Right renal cortex interstitium (tissue), 3 donors: ENCODE measurements at regions not wholly inside any gene's neighbourhood (a gene's known extent, or its start where the extent isn't known, plus 50 kb on each side); places are given as distances from the start of the nearest gene placed in this dataset.
A peak's percentile ranks its signal among the peaks of the same experiment; 100 is the strongest.
"Not testable (repeated sequence)": the region's sequence is repeated elsewhere in the genome, so short reads cannot be mapped to it uniquely, and the experiment has no call there.

Source experiments
- DNase-seq, 3 donors: peaks; one replicate each; pipeline ENCODE4 v3.0.0-alpha.2; 2013; ENCODE audit warnings: low read depth in 3 of 3, low spot score in 2 of 3

DNA sequence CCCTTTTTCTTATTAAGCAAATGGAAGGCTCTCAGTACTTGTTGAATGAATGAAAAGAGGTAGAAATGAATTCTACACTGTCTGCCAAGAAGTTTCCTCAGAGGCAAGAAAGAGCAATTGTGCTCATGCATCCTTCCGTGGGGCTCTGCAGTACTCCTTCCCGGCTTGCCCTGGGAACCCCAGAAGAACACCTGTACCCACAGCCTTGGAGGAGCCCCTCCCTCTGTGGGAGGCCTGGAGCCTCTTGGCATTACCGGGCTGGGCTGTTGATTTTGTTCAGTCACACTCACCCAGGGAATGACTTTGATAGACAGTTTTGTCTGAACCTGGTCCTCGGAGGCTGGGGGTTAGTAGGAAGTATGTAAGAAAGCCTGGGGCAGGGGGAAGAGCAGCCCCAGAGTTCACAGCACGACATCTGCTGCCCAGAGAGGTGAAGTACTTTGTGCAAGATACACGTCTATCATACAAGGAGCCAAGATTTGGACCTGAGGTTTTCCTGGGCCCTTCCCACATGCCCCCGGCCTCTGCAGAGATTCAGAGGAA lies 134.8 kb upstream of the GDF10 start:
- no peak for DNase-seq

DNA sequence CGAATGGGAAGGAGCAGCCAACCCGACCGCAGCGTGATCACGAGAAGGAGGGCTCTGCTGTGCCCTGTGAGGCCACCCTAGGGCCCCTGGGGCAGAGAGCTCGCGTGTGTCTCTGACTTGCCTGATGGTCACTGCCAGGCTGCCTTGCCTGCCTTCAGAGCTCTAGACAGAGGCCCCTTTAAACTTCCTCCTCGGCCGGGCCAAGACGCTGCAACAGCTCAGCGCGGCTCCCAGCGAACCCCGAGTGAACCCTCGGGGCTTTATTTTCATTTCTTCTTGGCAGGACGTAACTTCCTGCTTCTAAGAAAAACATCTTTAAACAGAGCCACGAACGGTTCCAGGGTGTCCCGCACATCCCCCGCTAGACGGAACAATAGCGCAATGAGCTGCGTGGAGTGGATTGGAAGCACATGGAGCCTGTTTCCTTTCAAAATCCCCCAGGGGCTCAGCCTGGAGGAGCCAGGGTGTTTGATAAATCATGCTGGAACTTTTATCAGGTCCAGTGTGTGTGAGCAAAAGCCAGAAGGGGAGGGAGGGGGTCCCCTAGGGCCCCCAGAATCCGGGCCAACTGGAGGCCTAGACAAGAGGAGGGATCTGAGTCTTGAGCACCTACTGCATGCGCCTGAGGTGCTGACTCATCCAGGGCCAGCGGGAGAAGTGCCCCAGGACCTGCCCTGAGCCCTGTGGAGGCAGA lies 134.1 kb upstream of the GDF10 start:
- peak; percentile 61 to 77 (median 68) for DNase-seq

DNA sequence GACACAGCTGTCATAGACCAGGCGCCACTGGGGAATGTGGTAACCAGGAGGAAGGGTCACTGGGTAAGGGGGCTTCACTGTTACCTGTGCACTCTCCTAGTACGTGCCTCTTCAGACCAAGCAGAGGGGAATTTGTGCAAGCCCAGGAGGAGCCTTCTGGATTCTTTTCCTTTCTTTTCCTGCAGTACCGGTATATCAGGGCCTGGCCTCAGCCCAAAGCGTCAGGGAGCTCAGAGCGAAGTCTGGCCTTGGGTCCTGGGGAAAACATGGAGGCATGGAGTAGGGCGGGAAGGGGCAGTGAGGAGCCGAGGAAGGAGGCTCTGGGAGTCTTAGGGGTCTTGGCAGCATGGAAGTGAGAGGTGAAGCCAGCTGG lies 133.6 kb upstream of the GDF10 start:
- DNase-seq = no peak

DNA sequence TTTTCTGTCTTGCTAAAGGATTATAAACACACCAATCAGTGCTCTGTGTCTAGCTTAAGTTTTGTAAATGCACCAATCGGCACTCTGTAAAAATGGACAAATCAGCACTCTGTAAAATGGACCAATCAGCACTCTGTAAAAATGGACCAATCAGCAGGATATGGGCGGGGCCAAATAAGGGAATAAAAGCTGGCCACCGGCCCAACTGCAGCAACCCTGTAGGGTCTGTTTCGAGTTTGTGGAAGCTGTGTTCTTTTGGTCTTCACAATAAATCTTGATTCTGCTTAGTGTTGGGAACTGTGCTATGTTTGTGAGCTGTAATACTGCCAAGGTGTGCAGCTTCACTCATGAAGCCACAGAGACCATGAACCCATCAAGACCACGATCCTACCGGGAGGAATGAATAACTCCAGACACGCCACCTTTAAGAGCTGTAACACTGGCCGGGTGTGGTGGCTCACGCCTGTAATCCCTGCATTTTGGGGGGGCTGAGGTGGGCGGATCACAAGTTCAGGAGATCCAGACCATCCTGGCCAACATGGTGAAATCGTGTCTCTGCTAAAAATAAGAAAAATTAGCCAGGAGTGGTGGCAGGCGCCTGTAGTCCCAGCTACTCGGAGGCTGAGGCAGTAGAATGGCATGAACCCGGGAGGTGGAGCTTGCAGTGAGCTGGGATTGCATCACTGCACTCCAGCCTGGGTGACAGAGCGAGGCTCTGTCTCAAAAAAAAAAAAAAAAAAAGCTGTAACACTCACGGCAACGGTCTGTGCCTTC lies 133.0 kb upstream of the GDF10 start:
- DNase-seq = not testable (repeated sequence)

DNA sequence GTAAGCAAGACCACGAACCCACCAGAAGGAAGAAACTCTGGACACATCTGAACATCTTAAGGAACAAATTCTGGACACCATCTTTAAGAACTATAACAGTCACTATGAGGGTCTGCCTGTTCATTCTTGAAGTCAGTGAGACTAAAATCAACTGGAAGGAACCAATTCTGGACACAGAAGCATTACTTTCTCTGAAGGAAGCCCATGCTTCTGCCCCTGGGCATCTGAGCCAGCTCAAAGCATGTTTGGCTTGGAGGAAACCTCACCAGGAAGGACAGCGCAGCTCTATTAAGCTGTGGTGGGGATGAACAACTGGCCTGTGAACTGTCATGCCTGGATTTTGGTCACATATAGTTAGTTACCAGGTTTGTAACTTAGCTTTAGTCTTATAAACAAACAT lies 132.4 kb upstream of the GDF10 start:
- no peak for DNase-seq

DNA sequence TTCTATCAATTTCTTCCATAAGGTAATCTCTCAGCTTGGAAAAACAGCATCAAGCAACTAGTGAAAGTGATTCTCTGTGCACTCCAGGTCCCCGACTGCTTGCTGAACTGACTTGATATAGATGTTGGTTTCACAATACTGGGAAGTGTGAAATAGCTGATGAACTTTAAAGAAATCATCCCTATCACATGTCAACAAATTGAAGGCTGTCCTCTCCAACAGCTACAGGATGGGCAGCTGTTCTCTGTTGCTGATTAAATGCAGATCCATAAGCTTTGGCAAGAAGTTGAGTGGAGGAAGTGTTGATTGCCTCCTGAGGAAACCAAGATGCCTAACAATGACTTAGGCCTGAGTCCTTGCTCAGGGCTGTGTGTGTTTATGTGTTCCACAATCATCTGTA lies 130.4 kb upstream of the GDF10 start:
- no peak for DNase-seq

DNA sequence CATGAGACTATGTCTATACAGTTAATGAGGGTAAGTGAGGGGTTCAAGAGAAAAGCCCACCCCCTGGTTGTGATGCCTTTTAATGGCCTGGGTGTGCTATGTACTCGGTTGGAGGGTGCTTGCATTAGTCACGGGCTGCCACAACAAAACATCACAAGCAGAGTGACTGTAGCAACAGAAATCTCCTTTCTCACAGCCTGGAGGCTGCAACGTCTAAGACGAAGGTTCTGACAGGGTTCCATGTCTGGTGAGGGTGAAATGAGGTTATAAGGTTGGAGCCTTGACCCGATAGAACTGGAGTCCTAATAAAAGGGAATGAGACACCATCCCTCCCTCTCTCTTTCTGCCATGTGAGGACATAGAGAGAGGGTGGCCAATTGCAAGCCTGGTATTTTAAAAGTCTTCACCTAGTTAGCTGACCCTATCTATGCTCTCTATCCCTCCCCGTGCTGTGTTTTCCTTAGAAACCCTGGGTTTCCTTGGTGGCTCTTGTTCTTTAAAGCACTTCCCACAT lies 126.0 kb upstream of the GDF10 start:
- no peak for DNase-seq

DNA sequence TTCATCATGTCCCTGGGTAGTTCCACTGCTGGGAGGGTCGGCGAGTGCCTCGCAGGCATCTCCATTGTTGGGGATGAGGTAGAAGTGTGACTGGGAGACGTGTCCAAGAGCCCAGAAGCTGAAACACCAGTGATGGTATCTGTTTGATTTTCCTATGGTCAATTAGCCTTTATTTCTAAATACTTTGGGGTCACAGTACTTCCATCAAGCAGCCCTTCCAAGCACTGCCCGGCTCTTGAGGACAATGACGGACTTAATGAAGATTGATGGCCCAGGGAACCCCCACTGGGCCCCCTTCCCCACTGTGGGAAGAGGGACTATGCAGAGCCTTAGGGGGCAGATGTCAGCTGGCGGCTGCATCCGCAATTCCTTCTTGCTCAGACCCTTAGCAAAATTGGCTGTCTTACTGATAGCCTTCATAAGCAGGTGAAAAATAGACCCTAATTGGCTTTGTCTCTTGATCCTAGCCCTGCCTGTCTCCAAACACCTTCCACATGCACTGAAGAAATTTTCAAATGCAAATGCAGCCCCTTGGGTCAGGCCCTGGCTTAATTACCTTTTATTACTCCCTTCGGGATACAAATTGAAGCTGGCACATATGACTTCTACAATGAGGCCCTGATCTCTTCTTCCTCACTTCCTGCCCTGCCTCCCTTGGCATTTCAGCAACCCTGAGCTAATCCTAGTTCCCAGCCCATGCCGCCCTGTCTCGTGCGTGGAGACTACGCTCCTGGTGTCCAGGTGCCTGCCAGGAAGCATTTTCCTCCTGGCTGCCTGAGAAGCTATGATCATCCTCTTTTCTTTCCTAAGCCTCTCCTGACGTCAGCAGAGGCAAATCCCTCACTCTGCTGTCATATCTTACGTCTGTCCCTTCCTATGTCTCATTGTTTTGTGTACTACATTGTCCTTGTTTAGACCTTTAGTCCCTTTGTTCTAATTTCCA lies 124.5 kb upstream of the GDF10 start:
- DNase-seq = no peak

DNA sequence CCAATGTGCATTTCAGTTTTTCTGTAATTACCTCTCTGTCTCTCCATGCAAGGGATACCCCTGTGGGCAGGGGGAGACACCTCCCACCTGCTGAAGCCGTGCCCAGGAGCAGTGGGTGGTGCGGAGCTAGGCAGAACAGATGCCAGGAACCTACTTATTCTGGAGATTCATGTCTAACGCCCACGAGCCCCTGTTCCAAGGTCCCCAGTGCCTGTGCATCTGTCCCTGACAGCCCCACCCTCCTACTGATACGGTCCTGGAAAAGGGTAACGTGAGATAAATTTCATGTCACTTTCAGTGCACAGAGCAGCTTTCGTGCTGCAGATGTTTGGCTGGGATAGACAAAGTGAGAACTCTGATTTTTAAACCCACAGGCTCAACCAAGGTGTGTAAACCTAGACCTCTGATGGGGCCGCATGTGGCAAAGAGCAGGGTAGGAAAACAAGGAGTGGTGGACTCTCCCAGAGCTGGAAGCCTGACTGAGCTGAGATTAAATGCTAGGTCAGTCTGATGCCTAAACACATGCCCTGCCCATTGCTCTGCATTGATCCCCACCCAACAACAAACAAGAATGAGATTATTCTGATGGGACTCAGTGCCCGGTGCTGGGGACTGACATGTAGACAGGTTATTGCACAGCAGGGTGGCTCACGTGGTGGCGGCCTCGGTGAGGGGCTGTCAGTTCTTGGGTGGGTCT lies 123.6 kb upstream of the GDF10 start:
- DNase-seq = no peak

DNA sequence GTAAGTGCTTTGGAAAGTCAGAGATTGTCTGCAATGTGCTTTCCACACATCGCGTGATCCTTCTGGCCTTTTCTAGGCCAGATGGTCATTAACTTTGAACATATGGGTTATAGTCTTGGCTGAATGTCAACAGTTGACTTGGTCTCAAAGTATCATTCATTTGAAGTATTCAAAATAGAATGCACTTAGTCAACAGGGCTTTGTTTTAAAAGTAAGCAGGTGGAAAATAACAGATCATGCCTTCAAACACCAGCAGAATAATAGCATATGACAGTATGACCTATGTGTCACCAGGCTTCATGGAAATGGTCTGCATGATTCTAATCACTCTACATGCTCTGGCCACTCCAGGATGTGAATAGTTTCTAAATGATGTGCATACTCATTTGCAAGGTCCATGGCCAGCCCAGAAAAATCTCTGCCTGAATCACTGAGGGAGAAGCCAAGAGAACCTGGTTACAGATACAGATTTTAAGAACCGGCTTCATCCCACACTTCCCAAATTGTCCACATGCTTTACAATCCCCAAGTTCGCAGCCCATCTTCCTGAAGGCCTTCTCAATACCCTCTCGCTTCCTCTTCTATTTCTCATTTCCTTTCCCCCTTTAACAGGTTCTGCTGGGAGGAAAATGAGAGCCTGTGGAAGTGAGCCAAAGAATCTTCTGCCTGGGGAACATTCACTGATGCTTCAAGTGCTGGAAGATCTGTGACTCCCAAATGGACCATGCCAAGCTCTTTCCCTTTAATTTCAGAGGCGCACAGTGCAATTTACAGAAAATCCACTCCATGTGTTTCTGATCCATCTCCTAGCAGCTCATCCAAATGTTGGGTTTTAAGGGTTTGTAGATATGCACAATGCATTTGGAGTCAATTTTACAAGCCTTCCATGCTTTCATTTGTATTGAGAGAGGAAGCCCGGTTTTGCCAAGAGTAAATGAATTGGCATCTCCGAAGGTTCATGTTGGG lies 122.8 kb upstream of the GDF10 start:
- no peak for DNase-seq

DNA sequence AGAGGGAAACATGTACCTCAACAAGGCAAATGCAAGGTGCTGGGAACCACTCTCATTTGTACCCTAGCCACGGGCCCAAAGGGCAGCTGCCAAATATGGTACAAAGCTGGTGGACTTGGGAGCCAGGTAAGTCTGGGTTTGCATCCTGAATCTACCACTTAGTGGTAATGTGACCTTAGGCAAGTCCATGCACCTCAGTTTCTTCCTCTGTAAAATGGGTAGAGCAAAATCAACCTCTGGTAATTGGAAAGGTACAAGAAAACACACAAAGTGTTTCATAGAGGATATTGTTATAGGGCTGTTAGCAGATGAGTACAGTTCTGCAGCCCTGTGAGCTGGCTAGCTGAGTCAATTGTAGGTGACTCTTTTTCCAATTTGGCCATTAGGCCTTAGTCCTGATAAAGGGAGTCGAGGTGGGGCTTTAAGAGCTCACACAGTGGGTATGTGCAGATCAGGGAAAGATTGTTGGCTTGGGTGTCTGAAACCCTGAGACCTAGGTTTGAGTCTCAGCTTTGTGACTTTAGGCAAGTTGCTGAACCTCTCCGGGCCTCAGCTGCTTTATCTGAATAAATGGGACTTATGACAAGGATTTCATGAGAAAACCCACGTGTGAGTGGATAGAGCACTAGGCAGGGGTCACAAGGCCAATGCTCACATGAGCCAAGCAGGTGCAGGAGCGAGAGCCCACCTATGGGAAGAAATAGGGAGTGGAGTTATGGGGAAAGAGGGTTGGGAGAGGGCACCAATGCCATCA lies 121.3 kb upstream of the GDF10 start:
- no peak for DNase-seq

DNA sequence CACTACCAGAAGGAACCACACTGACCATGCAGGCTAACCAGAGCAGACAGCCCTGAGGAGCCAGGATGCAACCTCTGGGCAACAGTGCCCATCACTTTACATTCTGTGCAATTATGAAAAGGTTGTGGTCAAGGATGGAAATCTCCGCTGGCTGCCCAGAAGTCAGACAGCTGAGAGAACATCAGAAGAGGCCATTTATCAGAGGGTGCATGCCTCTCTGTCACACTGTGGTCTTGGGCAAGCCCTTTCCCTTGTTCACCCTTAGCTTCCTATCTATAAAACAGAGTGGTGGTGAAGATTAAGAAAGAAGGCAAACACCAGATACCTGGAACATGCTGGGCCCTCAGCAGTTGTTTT lies 120.7 kb upstream of the GDF10 start:
- DNase-seq = no peak

DNA sequence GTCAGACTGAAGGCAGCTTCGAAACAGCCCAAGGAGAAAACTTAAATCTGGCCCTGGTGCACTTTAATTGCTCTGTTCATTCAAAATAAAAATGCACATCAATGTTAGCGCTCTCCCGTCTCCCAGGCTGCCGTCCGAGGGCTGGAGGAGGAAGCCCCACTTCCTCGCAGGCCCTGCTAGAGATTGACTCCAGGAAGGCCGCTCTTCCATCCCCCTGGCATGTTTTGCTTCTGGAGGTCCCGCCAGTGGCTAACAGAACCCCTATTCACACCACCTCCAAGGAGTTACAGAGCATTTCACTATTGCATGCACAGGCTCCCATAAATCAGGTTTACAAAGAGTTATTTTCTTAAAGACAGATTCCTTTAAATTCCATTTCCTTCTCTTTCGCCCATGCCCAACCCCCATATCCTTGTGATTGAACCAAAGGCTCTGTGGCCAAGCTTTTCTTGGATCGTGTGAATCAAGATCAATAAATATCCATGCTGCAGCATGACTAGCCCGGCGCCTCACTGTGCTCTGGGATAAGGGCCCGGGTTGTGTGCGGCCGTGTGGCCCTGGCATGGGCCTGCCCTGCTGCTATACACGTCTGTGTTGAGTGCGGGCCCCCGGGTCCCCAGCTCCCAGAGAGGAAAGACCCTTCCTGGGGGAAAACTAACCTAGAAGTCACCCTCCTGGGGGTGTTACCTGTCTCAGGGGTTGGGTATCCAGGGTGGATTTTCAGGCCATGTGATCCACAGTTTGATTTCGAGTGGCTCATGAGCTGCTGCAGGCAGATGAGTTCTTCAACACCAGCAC lies 118.7 kb upstream of the GDF10 start:
- no peak for DNase-seq

DNA sequence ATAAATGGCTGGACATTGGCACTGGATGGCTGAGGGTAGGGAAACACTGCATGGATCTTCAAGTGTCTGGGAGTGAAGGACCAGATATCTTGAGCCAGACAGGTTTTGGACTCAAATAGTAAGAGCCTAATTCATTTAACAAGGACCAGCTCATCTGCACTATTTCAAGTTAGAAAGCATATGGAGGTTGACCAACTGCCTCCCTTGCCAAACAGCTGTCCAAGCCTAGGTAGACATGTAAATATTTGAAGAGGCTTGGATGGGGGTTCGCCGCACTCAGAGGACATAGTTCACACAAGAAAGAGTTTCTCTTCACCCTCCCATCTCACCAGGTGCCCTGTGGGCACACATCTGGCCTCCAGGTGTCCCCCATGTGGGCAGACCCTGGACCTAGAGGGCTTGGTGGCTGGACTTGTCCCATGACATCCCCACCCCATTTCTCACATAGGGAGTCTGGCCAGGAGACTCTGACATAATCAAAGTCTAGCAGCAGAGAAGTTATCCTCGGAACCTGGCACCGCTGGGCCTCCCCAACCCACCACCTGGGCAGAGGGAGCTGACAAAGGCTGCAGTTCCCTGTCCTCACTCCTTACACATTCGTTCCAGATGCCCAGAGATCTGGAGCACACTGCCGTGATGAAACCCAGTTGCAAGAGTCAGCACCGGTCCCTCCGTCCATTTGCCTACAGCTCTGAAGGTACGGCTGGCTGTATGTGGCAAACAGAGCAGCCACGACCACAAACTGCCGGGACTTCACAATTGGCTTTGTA lies 116.9 kb upstream of the GDF10 start:
- no peak for DNase-seq

DNA sequence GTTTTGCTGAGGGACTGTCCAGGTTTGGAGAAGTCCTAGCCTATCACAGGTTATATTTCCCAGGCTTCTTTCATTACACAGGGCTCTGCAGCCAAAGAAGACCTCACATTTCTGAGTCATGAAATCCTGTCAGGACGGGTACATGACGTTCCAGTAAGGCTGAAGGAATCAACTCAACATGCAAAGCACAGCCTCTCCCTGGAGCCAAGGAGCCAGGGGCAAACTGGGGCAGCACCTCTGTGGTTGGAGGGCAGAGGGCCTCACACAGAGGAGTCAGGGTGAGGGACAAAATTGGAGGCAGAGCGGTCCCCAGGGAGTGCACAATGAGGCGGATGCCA lies 116.3 kb upstream of the GDF10 start:
- no peak for DNase-seq

DNA sequence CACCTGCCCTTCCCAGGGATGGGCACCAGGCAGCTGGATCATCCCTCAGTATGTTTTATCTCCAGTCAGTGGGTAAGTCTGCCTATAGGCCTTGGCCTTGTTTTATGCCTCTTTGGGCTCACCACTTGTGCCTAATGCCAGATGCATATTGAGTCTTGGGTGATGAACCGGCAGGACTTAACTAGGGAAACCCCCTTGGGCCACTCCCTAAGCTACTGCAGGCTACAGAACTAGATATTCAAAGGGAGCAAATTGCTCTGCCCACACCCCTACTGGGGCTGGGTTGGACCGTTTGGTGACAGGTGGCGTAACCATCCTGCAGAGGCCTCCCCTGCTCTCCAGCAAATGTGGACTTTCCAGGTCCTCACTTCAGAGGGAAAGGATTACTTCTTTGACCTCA lies 115.7 kb upstream of the GDF10 start:
- no peak for DNase-seq

DNA sequence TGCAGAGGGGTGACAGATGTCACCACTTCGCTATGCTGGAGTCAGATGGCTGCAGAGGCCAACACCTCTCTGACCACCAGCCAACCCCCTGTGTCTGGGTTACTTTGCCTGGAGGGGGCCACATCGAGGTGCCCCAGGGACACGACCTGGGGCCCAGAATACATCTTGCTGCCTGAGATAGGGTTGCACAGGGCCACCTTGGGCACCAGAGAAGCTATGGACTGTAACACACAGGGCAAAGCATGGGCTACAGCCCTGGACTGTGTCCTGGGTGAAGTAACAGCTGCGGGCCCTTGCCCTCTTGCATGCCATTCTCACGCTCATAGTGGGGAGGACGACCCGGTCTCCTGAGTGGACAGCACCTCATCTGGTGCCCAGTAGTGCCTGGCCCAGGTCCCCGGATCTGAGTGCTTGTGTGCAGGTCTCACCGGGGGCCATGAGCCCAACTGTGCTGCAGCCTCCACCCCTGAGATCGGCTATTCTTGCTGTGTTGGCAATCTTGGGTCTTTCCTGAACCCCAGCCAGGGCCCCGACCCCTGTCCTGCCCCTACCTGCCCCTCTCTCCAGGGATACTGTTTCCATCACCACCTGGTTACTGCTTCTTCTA lies 115.2 kb upstream of the GDF10 start:
- no peak for DNase-seq
